ENCODE measurements at regions not wholly inside any gene's neighbourhood (a gene's known extent, or its start where the extent isn't known, plus 50 kb on each side); places are given as distances from the start of the nearest gene placed in this dataset.

DNA sequence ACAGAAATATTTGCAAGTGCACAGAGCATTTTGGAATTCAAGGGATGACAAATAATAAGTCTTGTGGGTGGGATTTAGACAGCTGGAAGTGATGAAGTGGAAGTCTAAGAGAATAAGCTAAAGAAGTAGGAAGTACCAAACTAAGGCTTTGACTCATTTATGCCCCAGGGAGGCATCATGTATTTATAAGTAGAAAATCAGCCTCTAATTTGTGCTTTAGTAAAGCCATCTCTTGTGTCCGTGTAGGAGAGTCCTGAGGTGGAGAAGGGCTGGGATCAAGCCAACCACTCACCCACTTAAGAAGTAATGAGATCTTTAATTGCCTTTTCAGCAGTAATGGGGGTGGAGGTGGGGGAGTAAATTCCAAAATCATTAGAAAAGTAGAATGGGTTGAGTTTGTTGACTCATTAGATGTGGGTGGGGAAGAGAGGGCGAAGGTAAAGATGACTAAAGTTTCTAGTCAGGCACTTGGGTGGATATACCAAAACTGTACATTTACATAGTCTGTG, 356.7 kb downstream of the STIM2 start:
- TF ChIP-seq POLR2A (IDR thresholded peaks at IDR 0.05; ENCODE audit: low read length) (no peak), GATA1 (IDR thresholded peaks at IDR 0.05; ENCODE audit: low read depth, low read length) (no peak)
